Epithelial cell of esophagus (primary cell): ENCODE measurements at regions not wholly inside any gene's neighbourhood (a gene's known extent, or its start where the extent isn't known, plus 50 kb on each side); places are given as distances from the start of the nearest gene placed in this dataset.
A peak's percentile ranks its signal among the peaks of the same experiment; 100 is the strongest.

Experiments used
- DNase-seq: peaks from one replicate; pipeline ENCODE4 v3.0.0; 2010; ENCODE audit warnings: low read depth
- H3K4me3 ChIP-seq: 2 replicates; pipeline ENCODE4 v1.5.1; 2011; ENCODE audit warnings: mild to moderate bottlenecking, low read length, control low read depth
- CTCF ChIP-seq: IDR thresholded peaks from 2 replicates; pipeline ENCODE4 v1.5.1; 2011; ENCODE audit warnings: low read depth, mild to moderate bottlenecking, low read length, control low read depth, inconsistent platforms; ENCODE audit not compliant: insufficient read depth; ENCODE audit errors: missing control alignments

GRCh38 chr2:121086450-121086849 lies 198.6 kb downstream of the TFCP2L1 start:
- no peak overlapping the region for H3K4me3 ChIP-seq
- no peak for DNase-seq
- TF ChIP-seq CTCF, result no peak

GRCh38 chr2:121087117-121087516 lies 197.9 kb downstream of the TFCP2L1 start:
- TF ChIP-seq CTCF, result no peak
- no peak for DNase-seq
- H3K4me3 ChIP-seq, result no peak overlapping the region

GRCh38 chr2:121088251-121089165 lies 196.5 kb downstream of the TFCP2L1 start:
- no peak overlapping the region for H3K4me3 ChIP-seq
- no peak for TF ChIP-seq CTCF
- no peak for DNase-seq

- DNase-seq, result no peak
- H3K4me3 ChIP-seq, result no peak overlapping the region
- no peak for TF ChIP-seq CTCF
Measured at GRCh38 chr2:121089166-121089510, 195.9 kb downstream of the TFCP2L1 start.

GRCh38 chr2:121090088-121090715 lies 194.8 kb downstream of the TFCP2L1 start:
- no peak for TF ChIP-seq CTCF
- no peak for DNase-seq
- no peak overlapping the region for H3K4me3 ChIP-seq

- TF ChIP-seq CTCF, result no peak
- peak; percentile 30 for DNase-seq
- no peak overlapping the region for H3K4me3 ChIP-seq
Measured at GRCh38 chr2:121092095-121092494, 192.9 kb downstream of the TFCP2L1 start.
